ENCODE measurements at regions not wholly inside any gene's neighbourhood (a gene's known extent, or its start where the extent isn't known, plus 50 kb on each side); places are given as distances from the start of the nearest gene placed in this dataset.

DNA sequence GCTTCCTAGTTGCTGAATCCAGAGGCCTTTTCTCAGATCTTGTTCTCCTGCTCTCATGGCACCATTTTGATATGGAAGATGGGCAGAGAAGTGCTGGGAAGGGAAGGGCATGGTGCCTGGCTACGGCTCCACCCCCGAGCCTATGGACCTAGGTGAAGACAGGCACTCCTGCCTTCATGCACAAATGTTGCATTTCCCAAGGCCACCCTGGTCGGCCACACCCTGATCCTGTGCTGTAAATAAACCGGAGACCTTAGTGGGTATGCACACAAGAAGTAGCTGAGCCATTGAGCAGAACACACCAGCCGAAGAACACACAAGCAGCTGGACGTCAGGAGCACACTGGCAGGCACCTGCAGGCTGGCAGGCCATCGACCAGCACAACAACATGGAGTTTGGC is 261.6 kb downstream of the SHQ1 start:
- Histone ChIP-seq H3K4me1 (ENCODE audit: control insufficient read depth, insufficient read depth, low read length) (peaks cover 7% of the 10 kb centered on the region), H3K4me2 (ENCODE audit: low read length) (no peak overlapping the region), H3K4me3 (ENCODE audit: low read length) (no peak overlapping the region), H3K9ac (ENCODE audit: low read depth, low read length) (no peak overlapping the region), H3K27me3 (ENCODE audit: control insufficient read depth, insufficient read depth, low read length) (peaks cover 11% of the 10 kb centered on the region), H3K9me3 (replicated peaks; ENCODE audit: low read length) (no peaks in the 10 kb centered on the region), H3K36me3 (ENCODE audit: insufficient read depth, low read length) (no peaks in the 10 kb centered on the region)

DNA sequence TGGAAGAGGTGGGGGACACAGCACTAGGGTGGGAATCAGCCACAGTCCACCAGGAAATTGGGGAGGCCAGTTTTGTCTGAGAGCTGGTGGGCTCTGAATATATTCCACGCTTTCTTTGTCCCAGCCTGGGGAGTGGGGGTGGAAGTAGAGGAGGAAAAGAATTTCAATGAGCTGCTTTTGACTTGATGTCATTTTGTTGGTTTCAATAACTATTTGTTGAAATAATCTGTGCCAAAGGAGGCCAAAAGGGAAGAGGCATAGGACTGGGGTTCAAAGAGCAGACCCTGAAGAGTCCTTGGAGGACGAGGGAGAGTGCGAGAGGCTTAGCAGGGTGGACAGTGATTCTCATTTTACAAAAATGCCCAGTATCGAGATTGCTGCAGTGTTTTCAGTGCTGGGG is 262.3 kb downstream of the SHQ1 start:
- Histone ChIP-seq H3K4me2 (ENCODE audit: low read length) (no peak overlapping the region), H3K9ac (ENCODE audit: low read depth, low read length) (no peak overlapping the region), H3K27me3 (ENCODE audit: control insufficient read depth, insufficient read depth, low read length) (peaks cover 18% of the 10 kb centered on the region), H3K4me1 (ENCODE audit: control insufficient read depth, insufficient read depth, low read length) (no peaks in the 10 kb centered on the region), H3K4me3 (ENCODE audit: low read length) (no peak overlapping the region), H3K36me3 (ENCODE audit: insufficient read depth, low read length) (no peaks in the 10 kb centered on the region), H3K9me3 (replicated peaks; ENCODE audit: low read length) (no peaks in the 10 kb centered on the region)

DNA sequence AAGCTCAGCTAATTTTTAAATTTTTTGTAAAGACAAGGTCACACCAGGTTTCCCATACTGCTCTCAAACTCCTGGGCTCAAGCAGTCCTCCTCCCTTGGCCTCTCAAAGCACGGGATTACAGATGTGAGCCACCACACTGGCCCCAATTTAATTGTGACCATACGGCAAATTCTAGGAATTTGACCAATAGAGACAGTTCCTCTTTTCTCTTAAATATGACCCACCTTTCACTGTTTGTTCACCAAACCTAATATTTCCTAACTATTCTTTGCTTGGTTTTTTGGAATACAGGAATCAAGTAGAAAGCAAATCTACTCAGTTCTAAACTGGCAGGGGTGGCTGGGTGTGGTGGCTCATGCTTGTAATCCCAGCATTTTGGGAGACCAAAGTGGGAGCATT is 264.0 kb downstream of the SHQ1 start:
- no peak overlapping the region for H3K9ac ChIP-seq (ENCODE audit: low read depth, low read length)
- no peaks in the 10 kb centered on the region for H3K4me1 ChIP-seq (ENCODE audit: control insufficient read depth, insufficient read depth, low read length)
- H3K4me3 ChIP-seq (ENCODE audit: low read length), result no peak overlapping the region
- H3K4me2 ChIP-seq (ENCODE audit: low read length), result no peak overlapping the region
- no peaks in the 10 kb centered on the region for H3K9me3 ChIP-seq (replicated peaks; ENCODE audit: low read length)
- H3K27me3 ChIP-seq (ENCODE audit: control insufficient read depth, insufficient read depth, low read length), result peaks cover 29% of the 10 kb centered on the region
- H3K36me3 ChIP-seq (ENCODE audit: insufficient read depth, low read length), result no peaks in the 10 kb centered on the region

DNA sequence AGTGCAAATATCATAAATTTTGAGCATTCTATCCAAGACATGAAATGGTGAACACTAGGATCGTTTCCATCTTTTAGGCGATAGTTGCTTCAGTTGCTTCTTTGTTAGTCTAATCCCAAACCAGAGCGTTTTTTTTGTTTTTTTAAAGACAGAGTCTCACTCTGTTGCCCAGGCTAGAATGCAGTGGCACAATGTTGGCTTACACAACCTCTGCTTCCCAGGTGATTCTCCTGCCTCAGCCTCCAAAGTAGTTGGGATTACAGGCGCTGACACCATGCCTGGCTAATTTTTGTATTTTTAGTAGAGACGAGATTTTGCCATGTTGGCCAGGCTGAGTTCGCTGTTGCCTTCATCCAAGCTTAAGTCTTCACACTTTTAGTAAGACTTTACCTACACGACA is 265.3 kb downstream of the SHQ1 start:
- Histone ChIP-seq H3K36me3 (ENCODE audit: insufficient read depth, low read length) (no peaks in the 10 kb centered on the region), H3K4me3 (ENCODE audit: low read length) (no peak overlapping the region), H3K9ac (ENCODE audit: low read depth, low read length) (no peak overlapping the region), H3K9me3 (replicated peaks; ENCODE audit: low read length) (no peaks in the 10 kb centered on the region), H3K4me1 (ENCODE audit: control insufficient read depth, insufficient read depth, low read length) (no peaks in the 10 kb centered on the region), H3K27me3 (ENCODE audit: control insufficient read depth, insufficient read depth, low read length) (peaks cover 30% of the 10 kb centered on the region), H3K4me2 (ENCODE audit: low read length) (no peak overlapping the region)

DNA sequence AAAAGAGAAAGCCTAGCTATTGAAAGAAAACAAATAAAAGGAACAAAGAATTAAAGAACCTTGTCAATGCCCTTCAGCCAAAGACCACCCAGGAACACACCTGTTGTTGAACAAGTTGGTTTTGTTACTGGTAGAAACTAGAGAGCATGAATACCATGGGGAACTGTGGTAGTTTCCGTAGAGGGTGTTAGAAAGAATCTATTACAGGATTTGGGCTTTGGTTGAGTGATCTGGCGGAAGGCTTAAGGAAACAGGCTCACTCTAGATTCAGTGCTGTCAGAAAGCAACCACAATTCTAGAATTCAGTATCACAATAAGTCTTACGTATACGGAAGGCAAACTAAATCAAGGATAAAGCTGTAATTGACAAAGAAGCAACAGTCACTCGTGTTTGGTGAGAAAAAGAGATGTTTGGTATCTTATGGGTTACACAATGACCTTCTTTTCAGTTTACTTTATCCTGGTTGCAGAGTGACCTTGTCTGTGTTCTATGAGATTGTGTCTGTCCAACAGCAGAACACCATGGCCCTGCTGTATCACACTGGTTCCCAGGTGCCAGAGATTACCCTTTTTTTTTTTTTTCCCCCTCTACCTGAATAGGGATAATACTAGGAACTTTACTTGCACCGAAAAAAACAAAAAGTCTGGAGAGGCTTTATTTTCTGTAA is 265.9 kb downstream of the SHQ1 start:
- Histone ChIP-seq H3K4me3 (ENCODE audit: low read length) (no peak overlapping the region), H3K36me3 (ENCODE audit: insufficient read depth, low read length) (no peaks in the 10 kb centered on the region), H3K9me3 (replicated peaks; ENCODE audit: low read length) (no peaks in the 10 kb centered on the region), H3K4me1 (ENCODE audit: control insufficient read depth, insufficient read depth, low read length) (no peaks in the 10 kb centered on the region), H3K4me2 (ENCODE audit: low read length) (no peak overlapping the region), H3K9ac (ENCODE audit: low read depth, low read length) (no peak overlapping the region), H3K27me3 (ENCODE audit: control insufficient read depth, insufficient read depth, low read length) (peaks cover 30% of the 10 kb centered on the region)

- no peaks in the 10 kb centered on the region for H3K4me1 ChIP-seq (ENCODE audit: control insufficient read depth, insufficient read depth, low read length)
- H3K4me3 ChIP-seq (ENCODE audit: low read length), result no peak overlapping the region
- peaks cover 28% of the 10 kb centered on the region for H3K27me3 ChIP-seq (ENCODE audit: control insufficient read depth, insufficient read depth, low read length)
- no peaks in the 10 kb centered on the region for H3K9me3 ChIP-seq (replicated peaks; ENCODE audit: low read length)
- H3K4me2 ChIP-seq (ENCODE audit: low read length), result no peak overlapping the region
- H3K36me3 ChIP-seq (ENCODE audit: insufficient read depth, low read length), result no peaks in the 10 kb centered on the region
- H3K9ac ChIP-seq (ENCODE audit: low read depth, low read length), result no peak overlapping the region
Observed at GRCh38 chr3:72580900-72581299, 267.3 kb downstream of the SHQ1 start.

DNA sequence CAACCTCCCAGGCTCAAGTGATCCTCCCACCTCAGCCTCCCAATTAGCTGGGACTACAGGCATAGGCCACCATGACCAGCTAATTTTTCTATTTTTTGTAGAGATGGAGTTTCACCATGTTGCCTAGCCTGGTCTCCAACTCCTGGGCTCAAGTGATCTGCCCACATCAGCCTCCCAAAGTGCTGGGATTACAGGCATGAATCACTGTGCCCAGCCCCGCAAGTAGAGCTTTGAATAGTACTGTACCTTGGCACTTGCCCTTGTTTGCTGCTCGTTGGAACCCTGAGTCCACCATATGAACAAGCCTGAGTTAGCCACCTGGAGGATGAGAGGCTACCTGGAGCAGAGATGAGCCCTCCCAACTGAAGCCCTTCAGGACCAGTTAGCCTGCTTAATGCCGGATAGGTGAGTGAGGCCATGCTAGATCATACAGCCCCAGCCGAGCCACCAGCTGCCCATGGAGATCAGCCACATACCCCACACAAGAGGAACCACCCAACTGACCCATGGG is 267.9 kb downstream of the SHQ1 start:
- Histone ChIP-seq H3K27me3 (ENCODE audit: control insufficient read depth, insufficient read depth, low read length) (peaks cover 28% of the 10 kb centered on the region), H3K9ac (ENCODE audit: low read depth, low read length) (no peak overlapping the region), H3K4me1 (ENCODE audit: control insufficient read depth, insufficient read depth, low read length) (no peaks in the 10 kb centered on the region), H3K4me3 (ENCODE audit: low read length) (no peak overlapping the region), H3K9me3 (replicated peaks; ENCODE audit: low read length) (no peaks in the 10 kb centered on the region), H3K4me2 (ENCODE audit: low read length) (no peak overlapping the region), H3K36me3 (ENCODE audit: insufficient read depth, low read length) (no peaks in the 10 kb centered on the region)

DNA sequence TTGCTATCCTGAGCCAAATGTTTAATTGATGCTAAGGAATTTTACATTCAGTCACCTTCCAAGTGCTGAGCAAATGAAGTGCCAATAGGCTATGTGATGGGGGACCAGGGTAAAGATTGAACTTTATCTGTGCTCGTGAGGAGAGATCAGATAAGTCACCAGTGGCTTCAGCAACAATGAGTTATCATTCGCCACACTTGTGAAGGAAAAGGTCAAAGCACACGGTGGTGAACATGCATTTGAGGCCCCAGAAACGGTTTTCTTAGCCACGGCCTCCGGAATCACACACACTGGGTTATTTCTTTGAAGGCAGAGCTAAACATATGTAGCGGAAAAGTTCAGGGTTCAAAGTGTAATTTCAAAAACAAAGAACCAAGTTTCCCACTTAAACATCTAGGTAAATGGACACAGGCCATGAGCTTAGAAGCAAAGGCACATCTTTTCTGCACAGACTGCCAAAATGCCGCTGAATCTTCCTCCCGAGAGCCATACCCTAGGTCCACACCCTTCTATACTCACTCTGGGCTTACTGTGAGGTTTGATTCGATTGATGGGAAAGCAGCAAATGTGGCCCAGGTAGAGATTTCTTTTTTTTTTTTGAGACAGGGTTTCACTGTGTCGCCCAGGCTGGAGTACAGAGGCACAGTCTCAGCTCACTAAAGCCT is 268.5 kb downstream of the SHQ1 start:
- Histone ChIP-seq H3K36me3 (ENCODE audit: insufficient read depth, low read length) (no peaks in the 10 kb centered on the region), H3K4me1 (ENCODE audit: control insufficient read depth, insufficient read depth, low read length) (no peaks in the 10 kb centered on the region), H3K27me3 (ENCODE audit: control insufficient read depth, insufficient read depth, low read length) (peaks cover 28% of the 10 kb centered on the region), H3K9me3 (replicated peaks; ENCODE audit: low read length) (no peaks in the 10 kb centered on the region), H3K9ac (ENCODE audit: low read depth, low read length) (no peak overlapping the region), H3K4me3 (ENCODE audit: low read length) (no peak overlapping the region), H3K4me2 (ENCODE audit: low read length) (no peak overlapping the region)

DNA sequence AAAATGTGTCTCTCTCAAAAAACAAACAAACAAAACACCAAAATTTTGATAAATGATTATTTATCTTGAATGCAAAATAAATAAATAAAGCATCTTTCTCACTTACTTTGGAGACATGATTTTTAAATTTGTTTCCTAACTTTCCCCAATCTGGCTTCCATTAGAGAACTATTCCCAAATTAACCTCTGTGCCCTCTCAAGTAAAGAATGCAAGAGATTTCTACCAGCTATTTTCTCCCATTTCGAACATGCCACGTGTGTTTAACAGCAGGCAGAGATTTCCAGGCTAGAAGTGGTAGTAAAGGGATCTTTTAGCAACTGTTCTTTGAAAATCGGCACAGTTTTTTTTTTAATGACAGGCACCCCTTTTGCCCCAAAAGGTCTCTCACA is 269.1 kb downstream of the SHQ1 start:
- Histone ChIP-seq H3K9me3 (replicated peaks; ENCODE audit: low read length) (no peaks in the 10 kb centered on the region), H3K4me3 (ENCODE audit: low read length) (no peak overlapping the region), H3K4me1 (ENCODE audit: control insufficient read depth, insufficient read depth, low read length) (no peaks in the 10 kb centered on the region), H3K9ac (ENCODE audit: low read depth, low read length) (no peak overlapping the region), H3K4me2 (ENCODE audit: low read length) (no peak overlapping the region), H3K36me3 (ENCODE audit: insufficient read depth, low read length) (no peaks in the 10 kb centered on the region), H3K27me3 (ENCODE audit: control insufficient read depth, insufficient read depth, low read length) (peaks cover 28% of the 10 kb centered on the region)

DNA sequence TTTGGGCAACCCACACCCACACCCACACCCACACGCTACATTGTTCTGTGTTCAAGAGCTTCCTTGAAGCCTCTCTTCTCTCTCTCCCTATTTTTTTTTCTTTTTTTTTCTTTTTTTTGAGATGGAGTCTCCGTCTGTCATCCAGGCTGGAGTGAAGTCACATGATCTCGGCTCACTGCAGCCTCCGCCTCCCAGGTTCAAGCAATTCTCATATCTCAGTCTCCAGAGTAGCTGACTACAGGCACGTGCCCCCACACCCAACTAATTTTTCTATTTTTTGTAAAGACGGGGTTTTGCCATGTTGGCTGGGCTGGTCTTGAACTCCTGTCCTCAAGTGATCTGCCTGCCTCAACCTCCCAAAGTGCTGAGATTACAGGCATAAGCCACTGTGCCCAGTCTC is 271.1 kb downstream of the SHQ1 start:
- H3K4me2 ChIP-seq (ENCODE audit: low read length), result no peak overlapping the region
- no peaks in the 10 kb centered on the region for H3K9me3 ChIP-seq (replicated peaks; ENCODE audit: low read length)
- no peak overlapping the region for H3K4me3 ChIP-seq (ENCODE audit: low read length)
- H3K4me1 ChIP-seq (ENCODE audit: control insufficient read depth, insufficient read depth, low read length), result no peaks in the 10 kb centered on the region
- H3K27me3 ChIP-seq (ENCODE audit: control insufficient read depth, insufficient read depth, low read length), result peaks cover 28% of the 10 kb centered on the region
- H3K9ac ChIP-seq (ENCODE audit: low read depth, low read length), result no peak overlapping the region
- no peaks in the 10 kb centered on the region for H3K36me3 ChIP-seq (ENCODE audit: insufficient read depth, low read length)

DNA sequence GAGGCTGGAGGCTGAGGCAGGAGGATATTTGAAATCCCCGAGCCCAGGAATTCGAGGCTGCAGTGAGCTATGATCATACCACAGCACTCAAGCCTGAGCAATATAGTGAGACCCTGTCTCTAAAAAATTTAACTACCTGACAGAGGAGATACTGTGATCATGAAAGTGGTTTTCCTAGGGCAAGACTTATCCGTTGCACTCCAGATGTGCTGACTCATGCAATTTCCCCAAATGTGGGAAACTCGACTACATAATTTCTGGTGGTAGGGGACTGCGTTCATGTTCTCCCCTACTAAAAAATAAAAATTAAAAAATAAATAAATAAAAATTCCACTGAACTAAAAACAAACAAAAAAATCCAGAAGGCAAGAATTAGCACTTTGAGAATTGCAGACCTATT is 271.7 kb downstream of the SHQ1 start:
- Histone ChIP-seq H3K4me1 (ENCODE audit: control insufficient read depth, insufficient read depth, low read length) (no peaks in the 10 kb centered on the region), H3K4me3 (ENCODE audit: low read length) (no peak overlapping the region), H3K9me3 (replicated peaks; ENCODE audit: low read length) (no peaks in the 10 kb centered on the region), H3K27me3 (ENCODE audit: control insufficient read depth, insufficient read depth, low read length) (peaks cover 26% of the 10 kb centered on the region), H3K4me2 (ENCODE audit: low read length) (no peak overlapping the region), H3K9ac (ENCODE audit: low read depth, low read length) (no peak overlapping the region), H3K36me3 (ENCODE audit: insufficient read depth, low read length) (no peaks in the 10 kb centered on the region)

GRCh38 chr3:72574144-72574543 is 274.1 kb downstream of the SHQ1 start:
- no peaks in the 10 kb centered on the region for H3K36me3 ChIP-seq (ENCODE audit: insufficient read depth, low read length)
- peaks cover 8% of the 10 kb centered on the region for H3K27me3 ChIP-seq (ENCODE audit: control insufficient read depth, insufficient read depth, low read length)
- no peak overlapping the region for H3K4me3 ChIP-seq (ENCODE audit: low read length)
- H3K9ac ChIP-seq (ENCODE audit: low read depth, low read length), result no peak overlapping the region
- no peaks in the 10 kb centered on the region for H3K9me3 ChIP-seq (replicated peaks; ENCODE audit: low read length)
- no peak overlapping the region for H3K4me2 ChIP-seq (ENCODE audit: low read length)
- H3K4me1 ChIP-seq (ENCODE audit: control insufficient read depth, insufficient read depth, low read length), result no peaks in the 10 kb centered on the region
